ENCODE measurements at regions not wholly inside any gene's neighbourhood (a gene's known extent, or its start where the extent isn't known, plus 50 kb on each side); places are given as distances from the start of the nearest gene placed in this dataset.

- TF ChIP-seq EP300 (IDR thresholded peaks at IDR 0.05) (no peak), POLR2A (IDR thresholded peaks at IDR 0.05) (no peak)
- TF ChIP-seq, protein P1, sequence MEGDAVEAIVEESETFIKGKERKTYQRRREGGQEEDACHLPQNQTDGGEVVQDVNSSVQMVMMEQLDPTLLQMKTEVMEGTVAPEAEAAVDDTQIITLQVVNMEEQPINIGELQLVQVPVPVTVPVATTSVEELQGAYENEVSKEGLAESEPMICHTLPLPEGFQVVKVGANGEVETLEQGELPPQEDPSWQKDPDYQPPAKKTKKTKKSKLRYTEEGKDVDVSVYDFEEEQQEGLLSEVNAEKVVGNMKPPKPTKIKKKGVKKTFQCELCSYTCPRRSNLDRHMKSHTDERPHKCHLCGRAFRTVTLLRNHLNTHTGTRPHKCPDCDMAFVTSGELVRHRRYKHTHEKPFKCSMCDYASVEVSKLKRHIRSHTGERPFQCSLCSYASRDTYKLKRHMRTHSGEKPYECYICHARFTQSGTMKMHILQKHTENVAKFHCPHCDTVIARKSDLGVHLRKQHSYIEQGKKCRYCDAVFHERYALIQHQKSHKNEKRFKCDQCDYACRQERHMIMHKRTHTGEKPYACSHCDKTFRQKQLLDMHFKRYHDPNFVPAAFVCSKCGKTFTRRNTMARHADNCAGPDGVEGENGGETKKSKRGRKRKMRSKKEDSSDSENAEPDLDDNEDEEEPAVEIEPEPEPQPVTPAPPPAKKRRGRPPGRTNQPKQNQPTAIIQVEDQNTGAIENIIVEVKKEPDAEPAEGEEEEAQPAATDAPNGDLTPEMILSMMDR (IDR thresholded peaks at IDR 0.05), result no peak
Measured at GRCh38 chr14:56023661-56024081, 94.5 kb upstream of the PELI2 start.
